GM12875 (cell line): ENCODE measurements at regions not wholly inside any gene's neighbourhood (a gene's known extent, or its start where the extent isn't known, plus 50 kb on each side); places are given as distances from the start of the nearest gene placed in this dataset.

Experiments used
- H3K4me3 ChIP-seq: one replicate; pipeline ENCODE4 v1.5.1; 2011; ENCODE audit warnings: low read depth, low read length, control low read depth
- TF ChIP-seq, protein P1 (sequence below): IDR thresholded peaks from 2 replicates; pipeline ENCODE4 v1.5.1; 2011; ENCODE audit warnings: low read depth, mild to moderate bottlenecking, control low read depth, inconsistent platforms, low read length, moderate library complexity, borderline replicate concordance; ENCODE audit not compliant: insufficient read depth

DNA sequence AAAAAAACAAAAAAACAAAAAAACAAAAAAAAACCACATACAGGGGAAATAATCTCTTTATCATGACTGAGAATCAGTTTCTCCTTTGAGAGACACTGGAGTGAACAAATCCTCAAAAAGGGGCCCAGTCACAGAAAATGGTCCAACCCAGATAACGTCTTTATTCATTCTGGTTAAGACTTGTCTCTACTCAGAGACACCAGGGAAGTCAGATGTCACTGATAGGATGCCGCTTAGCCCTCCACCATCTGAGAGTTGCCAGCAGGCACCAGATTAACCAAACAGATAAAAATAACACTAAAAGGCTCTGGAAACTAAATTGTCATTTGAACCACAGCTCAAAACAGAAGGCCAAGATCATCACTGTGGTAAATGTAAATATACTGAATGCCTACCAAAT is 1163.4 kb upstream of the ATXN8OS start:
- no peak overlapping the region for H3K4me3 ChIP-seq
- TF ChIP-seq, protein P1, sequence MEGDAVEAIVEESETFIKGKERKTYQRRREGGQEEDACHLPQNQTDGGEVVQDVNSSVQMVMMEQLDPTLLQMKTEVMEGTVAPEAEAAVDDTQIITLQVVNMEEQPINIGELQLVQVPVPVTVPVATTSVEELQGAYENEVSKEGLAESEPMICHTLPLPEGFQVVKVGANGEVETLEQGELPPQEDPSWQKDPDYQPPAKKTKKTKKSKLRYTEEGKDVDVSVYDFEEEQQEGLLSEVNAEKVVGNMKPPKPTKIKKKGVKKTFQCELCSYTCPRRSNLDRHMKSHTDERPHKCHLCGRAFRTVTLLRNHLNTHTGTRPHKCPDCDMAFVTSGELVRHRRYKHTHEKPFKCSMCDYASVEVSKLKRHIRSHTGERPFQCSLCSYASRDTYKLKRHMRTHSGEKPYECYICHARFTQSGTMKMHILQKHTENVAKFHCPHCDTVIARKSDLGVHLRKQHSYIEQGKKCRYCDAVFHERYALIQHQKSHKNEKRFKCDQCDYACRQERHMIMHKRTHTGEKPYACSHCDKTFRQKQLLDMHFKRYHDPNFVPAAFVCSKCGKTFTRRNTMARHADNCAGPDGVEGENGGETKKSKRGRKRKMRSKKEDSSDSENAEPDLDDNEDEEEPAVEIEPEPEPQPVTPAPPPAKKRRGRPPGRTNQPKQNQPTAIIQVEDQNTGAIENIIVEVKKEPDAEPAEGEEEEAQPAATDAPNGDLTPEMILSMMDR, result no peak

DNA sequence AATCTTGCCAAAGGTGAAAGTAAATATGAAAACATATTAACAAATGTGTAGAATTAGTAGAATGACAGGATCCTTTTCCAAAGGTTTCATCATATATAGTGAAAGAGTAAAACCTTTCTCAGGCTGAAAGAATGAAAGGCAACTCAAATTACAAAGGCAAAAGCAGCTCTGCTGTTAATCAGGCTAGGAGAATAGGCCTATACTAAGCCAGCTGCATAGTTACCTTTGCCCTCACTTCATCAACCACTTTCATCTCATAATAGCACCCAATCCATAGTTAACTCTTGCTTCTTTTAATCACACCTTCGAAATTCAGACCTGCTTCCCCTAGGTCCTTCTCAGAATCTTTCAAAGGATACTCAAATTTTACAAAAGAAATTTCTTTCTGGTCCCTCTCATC is 1167.6 kb upstream of the ATXN8OS start:
- TF ChIP-seq, protein P1, result no peak
- H3K4me3 ChIP-seq, result no peak overlapping the region

DNA sequence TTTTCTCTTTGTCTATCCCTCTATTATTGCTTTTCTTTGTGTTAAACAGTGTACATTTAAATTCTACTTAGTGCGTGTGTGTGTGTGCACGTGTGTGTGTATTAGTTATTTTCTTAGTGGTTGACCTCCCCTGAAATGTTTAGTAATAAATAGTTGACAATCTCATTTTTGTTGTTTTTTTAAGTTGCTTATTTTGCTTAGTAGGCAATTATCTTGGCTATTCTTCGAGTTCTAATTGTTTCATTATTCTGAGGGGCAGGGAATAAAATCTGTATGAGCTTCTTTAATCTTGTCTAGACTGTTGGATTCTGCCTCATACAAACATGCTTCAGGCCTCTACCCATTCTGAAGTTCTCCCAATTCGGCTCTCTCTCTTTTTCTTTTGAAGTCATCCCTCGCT is 1169.0 kb upstream of the ATXN8OS start:
- H3K4me3 ChIP-seq, result no peak overlapping the region
- TF ChIP-seq, protein P1, result no peak

DNA sequence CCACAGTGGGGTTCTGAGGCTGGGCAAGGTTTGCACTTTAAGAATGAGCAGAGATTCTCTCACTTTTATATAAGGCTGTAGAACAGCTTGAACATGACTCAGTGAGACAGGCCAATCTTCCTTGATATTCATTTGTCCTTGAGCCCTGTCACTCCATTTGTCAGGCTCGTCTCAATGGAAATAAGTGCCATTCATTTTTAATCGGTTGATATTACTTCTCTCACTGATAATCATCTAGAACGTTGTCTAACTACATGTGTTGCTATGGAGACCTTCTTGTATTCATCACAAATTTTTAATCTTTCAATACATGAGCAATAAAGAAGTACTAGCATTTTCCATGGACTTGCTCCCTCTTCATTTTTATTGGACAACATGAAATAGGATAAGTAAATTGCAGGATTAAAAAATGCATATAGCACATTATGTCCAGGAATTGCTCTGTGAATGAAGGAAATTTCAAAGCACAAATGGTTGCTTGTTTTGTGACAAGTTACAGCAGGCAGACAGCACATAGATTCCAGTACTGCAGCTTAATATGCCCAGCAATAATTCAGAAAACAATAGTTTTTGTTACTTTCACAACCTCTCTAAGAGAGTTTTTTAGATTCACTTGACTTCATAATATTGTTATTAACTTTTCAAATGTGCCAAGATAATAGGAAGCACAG is 1178.4 kb upstream of the ATXN8OS start:
- no peak overlapping the region for H3K4me3 ChIP-seq
- TF ChIP-seq, protein P1, result no peak

DNA sequence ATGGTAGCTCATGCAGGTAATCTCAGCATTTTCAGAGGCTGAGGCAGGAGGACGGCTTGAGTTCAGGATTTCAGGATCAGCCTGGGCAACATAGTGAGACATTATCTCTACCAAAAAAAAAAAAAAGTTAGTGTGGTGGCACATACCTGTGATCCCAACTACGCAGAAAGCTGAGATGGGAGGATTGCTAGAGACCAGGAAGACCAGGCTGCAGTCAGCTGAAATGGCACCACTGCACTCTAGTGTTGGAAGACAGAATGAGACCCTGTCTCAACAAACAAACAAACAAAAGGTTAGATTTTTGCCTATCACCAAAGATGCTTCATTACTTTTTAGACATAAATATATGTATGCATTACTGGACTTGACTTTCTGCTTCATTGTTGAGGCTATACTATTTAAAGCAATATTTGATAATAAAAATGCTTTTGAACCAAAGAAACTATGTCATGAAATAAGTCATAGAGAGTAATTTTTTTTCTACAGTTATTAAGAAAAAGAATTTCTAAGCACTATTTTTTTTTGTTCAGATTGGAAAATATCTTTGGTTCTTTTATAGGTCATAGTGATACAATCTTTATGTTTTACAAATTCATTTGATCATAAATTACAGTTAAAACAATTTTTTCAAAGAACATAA is 1180.1 kb upstream of the ATXN8OS start:
- TF ChIP-seq, protein P1, result no peak
- H3K4me3 ChIP-seq, result no peak overlapping the region

DNA sequence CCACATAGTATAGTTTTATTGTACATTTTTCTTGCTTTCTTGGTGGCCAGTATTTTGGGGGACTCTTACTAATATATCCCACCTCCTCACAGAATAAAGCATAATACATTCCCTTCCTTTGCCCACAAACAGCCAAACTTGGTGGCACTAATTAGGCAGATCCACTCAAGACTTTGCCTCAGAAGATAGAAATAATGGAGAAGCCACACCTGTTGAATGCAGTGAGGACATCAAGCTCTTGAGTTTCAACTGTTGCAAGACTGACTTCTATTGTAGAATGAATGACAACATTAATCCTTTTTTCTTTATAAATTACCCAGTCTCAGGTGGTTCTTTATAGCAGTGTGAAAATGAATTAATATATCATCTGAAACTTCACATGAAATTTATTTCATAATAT is 1183.6 kb upstream of the ATXN8OS start:
- TF ChIP-seq, protein P1, result no peak

DNA sequence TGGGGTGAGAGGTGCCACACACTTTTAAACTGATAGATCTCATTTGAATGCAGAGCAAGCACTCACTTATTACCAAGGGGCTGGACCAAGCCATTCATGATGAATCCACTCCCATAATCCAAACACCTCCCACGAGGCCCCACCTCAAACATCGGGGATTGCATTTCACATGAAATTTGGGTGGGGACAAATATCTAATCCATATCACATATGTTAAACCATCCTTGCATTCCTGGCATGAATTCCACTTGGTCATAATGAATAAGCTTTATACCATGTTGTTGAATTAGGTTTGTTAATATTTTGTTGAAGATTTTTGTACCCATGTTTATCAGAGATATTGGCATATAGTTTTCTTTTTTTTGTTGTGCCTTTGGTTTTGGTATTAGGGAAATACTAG is 1198.7 kb upstream of the ATXN8OS start:
- TF ChIP-seq, protein P1, result no peak
- no peak overlapping the region for H3K4me3 ChIP-seq

More for the DNA sequence above, 1183.6 kb upstream of the ATXN8OS start:
- H3K4me3 ChIP-seq, result no peak overlapping the region
